CD4-positive, alpha-beta T cell treated with Interleukin-2 at 100 ng/mL for 4 hours (primary cell): ENCODE measurements at regions not wholly inside any gene's neighbourhood (a gene's known extent, or its start where the extent isn't known, plus 50 kb on each side); places are given as distances from the start of the nearest gene placed in this dataset.
"Not testable (repeated sequence)": the region's sequence is repeated elsewhere in the genome, so short reads cannot be mapped to it uniquely, and the experiment has no call there.

Experiments used
- DNase-seq: peaks from one replicate; pipeline ENCODE4 v3.0.0-alpha.2; 2020; ENCODE audit warnings: low spot score

GRCh38 chr20:25987928-25988560 lies 291.4 kb upstream of the ZNF337 start:
- DNase-seq: not testable (repeated sequence)

GRCh38 chr20:25987073-25987927 lies 290.6 kb upstream of the ZNF337 start:
- peak; percentile 51 for DNase-seq

GRCh38 chr20:25985597-25985996 lies 288.9 kb upstream of the ZNF337 start:
- DNase-seq: no peak

GRCh38 chr20:25984933-25985332 lies 288.3 kb upstream of the ZNF337 start:
- peak; percentile 44 for DNase-seq

- not testable (repeated sequence) for DNase-seq
These were observed 286.0 kb upstream of the ZNF337 start for GRCh38 chr20:25982701-25983100.

DNA sequence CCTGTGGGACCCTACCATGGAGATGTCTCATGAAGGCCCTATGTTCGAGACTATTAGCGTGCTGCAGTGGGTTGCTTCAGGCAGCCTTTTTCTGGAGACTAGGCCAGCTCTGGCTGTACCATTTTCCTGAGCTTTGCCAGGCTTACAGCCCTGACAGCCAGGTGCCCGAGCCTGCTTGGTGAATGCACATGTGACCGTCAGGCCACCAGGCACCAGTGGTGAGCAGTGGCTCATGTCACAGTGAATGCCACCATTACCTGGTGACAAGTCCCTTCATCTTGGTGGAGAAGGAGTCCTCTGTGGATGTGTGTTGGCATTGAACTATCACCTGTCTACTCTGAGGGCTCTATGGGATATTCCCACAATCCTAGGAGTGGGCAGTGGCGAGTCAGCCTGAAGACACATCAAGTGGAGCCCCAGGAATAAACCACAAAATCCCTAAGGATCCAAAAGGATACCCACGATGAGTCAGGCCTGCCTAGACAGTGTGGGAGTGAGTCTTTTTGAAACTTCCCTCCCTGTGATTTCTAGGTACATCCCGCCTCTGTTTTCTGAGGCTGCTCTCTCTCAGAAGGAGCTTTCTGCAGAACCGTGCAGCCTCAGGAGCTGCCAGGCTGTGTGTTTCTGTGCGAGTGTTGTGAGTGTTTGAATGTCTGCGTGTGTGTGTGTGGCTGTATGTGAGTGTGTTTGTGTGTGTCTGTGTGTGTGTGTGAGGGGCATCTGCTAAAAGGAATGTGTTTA lies 282.0 kb upstream of the ZNF337 start:
- DNase-seq: not testable (repeated sequence)

DNA sequence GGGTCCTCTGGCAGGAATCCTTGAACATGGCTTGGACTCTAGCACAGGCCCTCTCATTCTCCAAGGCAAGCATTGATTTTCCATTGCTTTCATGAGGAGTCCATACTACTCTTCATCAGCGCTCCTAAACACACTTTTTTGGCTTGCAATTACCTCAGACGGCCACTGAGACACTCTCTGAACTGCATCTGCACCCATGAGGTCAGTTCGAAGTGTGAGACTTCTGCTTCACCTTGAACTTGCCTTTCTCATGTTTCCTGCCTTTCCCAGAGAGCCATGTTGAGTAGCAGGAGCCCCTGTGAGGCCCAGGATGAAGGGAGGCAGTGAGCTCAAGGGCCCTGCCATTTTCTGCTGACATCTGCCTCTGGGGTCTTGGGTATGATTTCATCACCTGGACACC lies 279.2 kb upstream of the ZNF337 start:
- not testable (repeated sequence) for DNase-seq

GRCh38 chr20:25965203-25965602 lies 268.6 kb upstream of the ZNF337 start:
- DNase-seq: not testable (repeated sequence)

DNA sequence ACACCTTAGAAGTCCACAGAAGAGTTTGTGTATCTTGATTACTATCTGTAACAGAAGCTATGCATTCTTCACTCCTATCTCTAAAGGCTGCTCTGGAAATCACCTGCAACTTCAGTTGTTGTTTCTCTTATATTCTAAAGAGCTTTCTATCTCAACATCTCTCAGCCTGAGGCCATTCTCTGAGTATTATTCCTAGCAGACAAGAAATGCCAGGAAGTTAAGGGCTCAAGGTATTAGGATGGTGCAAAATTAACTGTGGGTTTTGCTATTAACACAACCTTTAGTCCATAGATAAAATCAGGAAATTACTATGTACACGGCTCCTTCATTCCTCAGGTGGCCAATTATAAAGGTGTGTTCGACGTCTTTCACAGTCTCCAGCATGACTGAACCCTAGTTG lies 257.2 kb upstream of the ZNF337 start:
- DNase-seq: not testable (repeated sequence)

DNA sequence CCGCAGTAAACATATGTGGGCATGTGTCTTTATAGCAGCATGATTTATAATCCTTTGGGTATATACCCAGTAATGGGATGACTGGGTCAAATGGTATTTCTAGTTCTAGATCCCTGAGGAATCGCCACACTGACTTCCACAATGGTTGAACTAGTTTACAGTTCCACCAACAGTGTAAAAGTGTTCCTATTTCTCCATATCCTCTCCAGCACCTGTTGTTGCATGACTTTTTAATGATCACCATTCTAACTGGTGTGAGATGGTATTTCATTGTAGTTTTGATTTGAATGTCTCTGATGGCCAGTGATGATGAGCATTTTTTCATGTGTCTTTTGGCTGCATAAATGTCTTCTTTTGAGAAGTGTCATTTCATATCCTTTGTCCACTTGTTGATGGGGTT lies 238.6 kb upstream of the ZNF337 start:
- DNase-seq: not testable (repeated sequence)

DNA sequence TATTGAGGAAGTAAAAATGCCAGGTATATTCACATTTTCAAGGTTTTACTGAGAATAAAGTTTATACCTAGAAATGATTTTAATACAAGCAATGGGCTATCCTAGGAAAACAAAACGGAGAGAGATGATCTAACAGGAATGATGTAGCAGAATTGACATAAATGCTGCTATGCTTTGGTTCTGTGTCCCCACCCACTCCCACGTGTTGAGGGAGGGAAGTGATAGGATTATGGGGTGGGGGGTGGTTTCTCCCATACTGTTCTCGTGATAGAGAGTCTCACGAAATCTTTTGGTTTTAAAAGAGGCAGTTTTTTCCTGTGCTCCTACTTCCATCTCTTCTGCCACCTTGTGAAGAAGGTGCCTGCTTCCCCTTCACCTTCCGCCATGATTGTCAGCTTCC lies 236.2 kb upstream of the ZNF337 start:
- DNase-seq: not testable (repeated sequence)

GRCh38 chr20:25932170-25932569 lies 235.5 kb upstream of the ZNF337 start:
- DNase-seq: not testable (repeated sequence)

- DNase-seq: not testable (repeated sequence)
These were observed 205.7 kb upstream of the ZNF337 start for GRCh38 chr20:25902321-25902720.

DNA sequence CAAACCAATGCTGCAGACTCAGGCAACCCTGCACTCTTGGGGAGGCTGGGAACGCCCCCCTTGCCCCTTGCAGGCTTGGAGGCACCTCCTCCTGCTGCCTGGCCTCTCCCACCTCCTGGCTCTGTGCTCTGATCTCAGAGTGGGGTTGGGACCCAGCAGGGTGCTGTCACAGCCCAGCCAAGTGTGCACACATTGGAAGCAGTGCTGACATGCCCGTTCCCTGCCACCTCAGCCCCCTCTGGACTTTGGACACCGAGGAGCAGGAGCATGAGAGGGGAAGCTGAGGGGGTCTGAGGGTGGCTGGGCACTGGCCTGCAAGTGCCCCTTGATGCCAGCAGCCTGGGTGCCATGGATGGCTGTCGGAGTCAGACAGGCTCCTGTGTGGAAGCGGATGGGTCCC lies 202.0 kb upstream of the ZNF337 start:
- DNase-seq: not testable (repeated sequence)

DNA sequence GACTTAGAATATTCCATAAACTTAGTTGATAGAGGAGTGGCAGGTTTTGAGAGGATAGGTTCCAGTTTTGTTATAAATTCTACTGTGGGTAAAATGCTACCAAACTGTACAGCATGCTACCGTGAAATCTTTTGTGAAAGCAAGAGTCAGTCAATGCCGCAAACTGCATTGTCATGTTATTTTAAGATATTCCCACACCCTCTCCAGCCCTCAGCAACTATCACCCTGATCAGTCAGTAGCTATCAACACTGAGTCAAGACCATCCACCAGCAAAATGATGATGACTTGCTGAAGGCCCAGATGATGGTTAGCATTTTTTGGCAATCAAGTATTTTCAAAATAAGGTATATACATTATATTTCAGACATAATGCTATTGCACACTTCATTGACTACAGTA lies 182.4 kb upstream of the ZNF337 start:
- not testable (repeated sequence) for DNase-seq

DNA sequence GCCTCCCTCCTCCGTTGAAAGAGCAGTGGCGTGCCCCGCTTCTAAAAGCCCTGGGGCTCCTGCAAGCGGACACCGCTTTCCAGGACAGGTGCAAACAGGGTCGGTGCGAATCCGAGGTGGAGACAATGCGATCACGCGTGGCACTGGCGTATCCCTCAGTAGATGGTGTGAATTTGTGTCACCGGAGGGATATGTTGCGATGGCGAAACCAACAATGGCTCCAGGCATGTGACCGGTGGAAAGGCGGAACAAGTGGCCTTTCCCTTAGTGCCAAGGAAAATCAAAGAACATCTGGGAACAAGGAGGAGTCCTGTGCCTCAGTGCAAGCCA lies 172.0 kb upstream of the ZNF337 start:
- not testable (repeated sequence) for DNase-seq

- DNase-seq: peak; percentile 59
These were observed 171.4 kb upstream of the ZNF337 start for GRCh38 chr20:25867776-25868649.

DNA sequence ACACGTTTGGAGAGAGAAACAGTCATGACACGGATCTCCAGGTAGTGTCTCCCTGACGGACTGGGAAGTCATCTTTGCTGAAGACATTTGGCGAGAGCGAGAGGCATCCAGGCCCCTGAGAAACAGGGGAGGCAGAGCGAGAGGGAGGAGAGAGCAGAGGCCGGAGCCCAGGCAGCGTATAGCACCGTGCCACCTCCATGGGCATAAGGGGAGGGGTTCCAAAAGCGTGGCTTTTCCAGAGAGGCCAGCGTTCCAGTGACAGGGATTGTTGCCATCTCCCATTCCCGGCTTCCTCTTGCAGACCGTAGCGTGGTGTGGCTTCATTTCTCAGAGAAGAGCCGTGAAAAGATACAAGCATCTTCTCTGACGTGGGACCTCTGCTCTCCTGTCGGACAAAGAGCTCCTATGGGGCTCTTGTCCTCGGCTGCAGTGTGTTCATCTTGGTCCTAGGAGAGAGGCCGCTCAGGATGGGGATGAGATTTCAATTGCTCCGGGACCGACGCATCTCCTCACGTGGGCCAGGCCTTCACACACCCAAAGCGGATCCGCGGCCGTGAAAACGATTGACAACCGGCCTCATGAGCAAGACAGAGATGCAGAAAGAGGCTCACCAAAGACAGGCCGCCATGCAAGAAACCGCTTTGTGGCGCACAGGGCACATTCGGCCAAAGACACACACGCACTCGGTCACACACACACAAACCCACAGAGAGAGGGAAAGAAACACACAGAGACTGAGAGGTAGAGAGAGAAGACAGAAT lies 170.5 kb upstream of the ZNF337 start:
- not testable (repeated sequence) for DNase-seq

DNA sequence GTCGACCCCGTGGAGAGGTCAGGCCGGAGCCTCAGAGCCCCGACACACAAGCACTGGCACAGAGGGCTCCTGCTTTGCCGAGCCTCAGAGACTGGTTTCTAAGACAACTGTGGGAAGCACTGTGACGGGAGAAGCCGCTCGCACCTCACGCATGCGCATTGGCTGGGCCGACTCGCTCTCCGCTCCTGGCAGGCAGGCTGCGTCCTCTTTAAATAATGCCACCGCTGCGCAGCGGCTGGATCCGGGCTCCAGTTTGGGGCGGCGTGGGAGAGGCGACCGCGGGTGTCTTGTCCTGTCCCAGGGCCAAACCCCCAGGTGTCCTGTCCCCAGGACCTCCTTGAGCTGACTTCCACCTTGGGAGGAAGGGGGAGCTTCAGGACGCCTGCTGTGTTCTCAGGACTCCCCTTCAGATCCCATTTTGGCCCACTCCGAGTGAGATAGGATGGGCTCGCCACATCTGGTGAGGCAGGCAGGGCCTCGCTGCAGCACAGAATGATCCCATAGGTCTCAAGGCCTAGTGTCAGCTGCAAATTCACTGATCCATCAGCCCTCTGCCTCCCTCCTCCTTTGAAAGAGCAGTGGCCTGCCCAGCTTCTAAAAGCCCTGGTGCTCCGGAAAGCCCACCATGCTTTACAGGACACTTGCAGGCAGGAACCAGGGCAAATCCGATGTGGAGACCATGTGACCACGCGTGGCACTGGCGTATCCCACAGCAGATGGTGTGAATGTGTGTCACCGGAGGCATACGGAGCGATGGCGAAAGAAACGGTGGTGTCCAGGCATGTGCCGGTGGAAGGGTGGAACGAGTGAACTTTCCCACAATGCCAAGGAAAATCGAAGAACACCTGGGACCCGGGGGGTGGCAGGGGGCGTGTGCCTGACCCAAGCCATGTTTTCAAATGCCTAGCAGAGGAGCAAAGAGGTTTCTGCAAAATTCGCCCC lies 169.3 kb upstream of the ZNF337 start:
- DNase-seq: peak; percentile 70
